Lung (tissue), 11 donors: ENCODE measurements at regions not wholly inside any gene's neighbourhood (a gene's known extent, or its start where the extent isn't known, plus 50 kb on each side); places are given as distances from the start of the nearest gene placed in this dataset.
A peak's percentile ranks its signal among the peaks of the same experiment; 100 is the strongest.

ENCODE experiments used
- ATAC-seq: fragments of 200-7000 bp; cut with Tn5 transposase; one replicate; pipeline ENCODE4 v1.9.1; 2020; ENCODE audit warnings: moderate number of reproducible peaks; ENCODE audit not compliant: insufficient read depth, low FRiP score
- DNase-seq, 3 donors: peaks; one replicate each; pipeline ENCODE4 v3.0.0-alpha.2; 2013 to 2017
- H3K27ac ChIP-seq, 2 donors: one replicate each; pipeline ENCODE4 v1.5.1; 2013; ENCODE audit warnings: mild to moderate bottlenecking in 2 of 2, moderate library complexity in 2 of 2, control low read depth in 1 of 2, inconsistent platforms in 1 of 2, low read depth in 1 of 2, low read length in 1 of 2
- H3K27me3 ChIP-seq, 3 donors: one replicate each; pipeline ENCODE4 v1.5.1; 2013; ENCODE audit warnings: low read length in 2 of 3; ENCODE audit not compliant: control insufficient read depth in 3 of 3, insufficient read depth in 3 of 3
- H3K36me3 ChIP-seq, 4 donors: one replicate each; pipeline ENCODE4 v1.5.1; 2013; ENCODE audit warnings: low read length in 4 of 4, mild to moderate bottlenecking in 1 of 4, moderate library complexity in 1 of 4; ENCODE audit not compliant: control insufficient read depth in 4 of 4, insufficient read depth in 4 of 4
- H3K4me1 ChIP-seq, 5 donors: one replicate each; pipeline ENCODE4 v1.5.1; 2013; ENCODE audit warnings: low read length in 5 of 5, mild to moderate bottlenecking in 2 of 5, moderate library complexity in 1 of 5; ENCODE audit not compliant: control insufficient read depth in 5 of 5, insufficient read depth in 5 of 5
- H3K4me3 ChIP-seq: one replicate; pipeline ENCODE4 v1.5.1; 2013; ENCODE audit warnings: mild to moderate bottlenecking, control low read depth, moderate library complexity
- H3K9ac ChIP-seq, 2 donors: one replicate each; pipeline ENCODE4 v1.5.1; 2013; ENCODE audit warnings: low read length in 2 of 2, control low read depth in 1 of 2; ENCODE audit not compliant: insufficient read depth in 1 of 2
- H3K9me3 ChIP-seq, 4 donors: one replicate each; pipeline ENCODE4 v1.5.1; 2013; ENCODE audit warnings: low read length in 3 of 4, mild to moderate bottlenecking in 1 of 4, moderate library complexity in 1 of 4; ENCODE audit not compliant: control insufficient read depth in 4 of 4, insufficient read depth in 3 of 4
- CTCF ChIP-seq: IDR thresholded peaks from 2 replicates; pipeline ENCODE4 v1.5.1; 2012; ENCODE audit warnings: mild to moderate bottlenecking; ENCODE audit errors: control extremely low read depth, extremely low read depth
- WGBS, 2 donors: extraction: QIAGEN DNeasy Blood & Tissue Kit; methylation state at CpG; one replicate each; pipeline ENCODE4 v1.1.7; 2013; 5-methylcytosine and 5-hydroxymethylcytosine counted together
- donor health status: control.
- donor health status: control.
- donor health status: Bipolar disorder and iron deficiency.
- donor health status: healthy.
- donor health status: DM: yes; HTN: yes; CAD: no.

- WGBS, 2 donors: 64 to 73% methylated on average over 4 of the region's 4 CpGs
- Histone ChIP-seq H3K27ac (no peak overlapping the region), H3K9me3 (no peaks in the 10 kb centered on the region), H3K4me3 (no peak overlapping the region), H3K36me3 (no peaks in the 10 kb centered on the region), H3K4me1 (peaks cover 6 to 19% (median 8%) of the 10 kb centered on the region in 5 donors), H3K9ac (no peak overlapping the region), H3K27me3 (no peaks in the 10 kb centered on the region)
- TF ChIP-seq CTCF: no peak
- no peak for DNase-seq
- ATAC-seq: no peak
Observed at GRCh38 chr2:48109491-48110204, 203.3 kb upstream of the FBXO11 start.

- Histone ChIP-seq H3K4me3 (no peak overlapping the region), H3K9ac (no peak overlapping the region), H3K4me1 (peaks cover 6 to 19% (median 8%) of the 10 kb centered on the region in 5 donors), H3K27ac (no peak overlapping the region), H3K9me3 (no peaks in the 10 kb centered on the region), H3K27me3 (no peaks in the 10 kb centered on the region), H3K36me3 (no peaks in the 10 kb centered on the region)
- no peak for TF ChIP-seq CTCF
- WGBS, 2 donors: 76 to 87% methylated on average over 4 of the region's 4 CpGs
- ATAC-seq: no peak
- no peak for DNase-seq
Observed at GRCh38 chr2:48110492-48110891, 204.0 kb upstream of the FOXN2 start.

GRCh38 chr2:48112911-48113680 is 201.4 kb upstream of the FOXN2 start:
- TF ChIP-seq CTCF: no peak
- no peaks in the 10 kb centered on the region for H3K36me3 ChIP-seq
- H3K4me3 ChIP-seq: no peak overlapping the region
- 61 to 82% methylated on average over 5 of the region's 5 CpGs for WGBS, 2 donors
- peaks cover 0 to 5% (median 2%) of the 10 kb centered on the region in 5 donors for H3K4me1 ChIP-seq
- DNase-seq (peak in 2 of 3 donors; percentile 29 to 55), ATAC-seq (no peak)
- no peaks in the 10 kb centered on the region for H3K9me3 ChIP-seq
- no peak overlapping the region for H3K9ac ChIP-seq
- no peaks in the 10 kb centered on the region for H3K27me3 ChIP-seq
- no peak overlapping the region for H3K27ac ChIP-seq
